ENCODE measurements at regions not wholly inside any gene's neighbourhood (a gene's known extent, or its start where the extent isn't known, plus 50 kb on each side); places are given as distances from the start of the nearest gene placed in this dataset.

DNA sequence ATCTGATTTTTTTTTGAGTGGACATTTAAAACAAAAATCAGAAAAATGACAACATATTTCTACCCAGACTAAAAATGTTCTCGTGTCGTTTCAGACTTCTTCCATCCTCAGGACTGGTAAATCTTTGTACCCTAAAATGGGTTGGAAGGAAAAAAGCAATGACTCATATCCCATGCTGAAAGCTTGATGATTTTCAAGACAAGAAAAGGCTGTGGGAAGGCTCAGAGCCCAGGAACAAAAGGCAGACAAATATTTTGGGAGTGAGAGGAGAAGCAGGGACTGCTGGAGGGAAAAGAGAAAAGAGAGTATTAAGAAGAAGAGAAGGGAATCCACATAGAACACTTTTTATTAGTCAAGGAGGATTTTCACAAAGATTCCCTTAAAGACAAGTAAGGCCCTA, 77.1 kb upstream of the CTAGE1 start:
- WGBS, 2 donors, result 48 to 60% methylated on average over 2 of the region's 2 CpGs
- H3K9me3 ChIP-seq, result no peaks in the 10 kb centered on the region
- H3K36me3 ChIP-seq, result no peaks in the 10 kb centered on the region
- H3K4me3 ChIP-seq, result no peak overlapping the region
- intact Hi-C loops (cut with DNase I), result no loop called here
- H3K27me3 ChIP-seq, result no peaks in the 10 kb centered on the region
- H3K4me1 ChIP-seq, result no peaks in the 10 kb centered on the region
- no peak overlapping the region for H3K27ac ChIP-seq
- no peak for DNase-seq
- no peak for TF ChIP-seq POLR2A (IDR thresholded peaks at IDR 0.05)

GRCh38 chr18:22499421-22499820, 81.7 kb upstream of the CTAGE1 start:
- no peaks in the 10 kb centered on the region for H3K9me3 ChIP-seq
- intact Hi-C loops (cut with DNase I), result no loop called here
- H3K36me3 ChIP-seq, result no peaks in the 10 kb centered on the region
- H3K27me3 ChIP-seq, result no peaks in the 10 kb centered on the region
- H3K4me1 ChIP-seq, result peaks cover 2 to 5% (median 4%) of the 10 kb centered on the region in 3 donors
- no peak overlapping the region for H3K27ac ChIP-seq
- TF ChIP-seq CTCF (IDR thresholded peaks at IDR 0.05), result no peak
- TF ChIP-seq POLR2A (IDR thresholded peaks at IDR 0.05), result no peak
- no peak overlapping the region for H3K4me3 ChIP-seq
- DNase-seq, result no peak

GRCh38 chr18:22503803-22504202, 86.1 kb upstream of the CTAGE1 start:
- peak overlapping the region in 2 of 4 donors; percentile 47 to 64 for H3K27ac ChIP-seq

GRCh38 chr18:22504251-22505030, 86.7 kb upstream of the CTAGE1 start:
- Histone ChIP-seq H3K9me3 (no peaks in the 10 kb centered on the region), H3K4me3 (no peak overlapping the region), H3K27ac (peak overlapping the region in 2 of 4 donors; percentile 47 to 64), H3K4me1 (peaks cover 3 to 9% (median 6%) of the 10 kb centered on the region in 3 donors), H3K27me3 (no peaks in the 10 kb centered on the region), H3K36me3 (no peaks in the 10 kb centered on the region)
- no peak for DNase-seq
- no peak for TF ChIP-seq POLR2A (IDR thresholded peaks at IDR 0.05)
- no peak for TF ChIP-seq CTCF (IDR thresholded peaks at IDR 0.05)
- intact Hi-C loops (cut with DNase I), result loop anchor here (10.0 kb wide), 1 partner anchor 50 kb away; no protein-coding TSS in a partner anchor
- WGBS, 2 donors, result 61 to 63% methylated on average over 2 of the region's 2 CpGs

More at GRCh38 chr18:22503803-22504202, 86.1 kb upstream of the CTAGE1 start:
- Histone ChIP-seq H3K27me3 (no peaks in the 10 kb centered on the region), H3K4me1 (peaks cover 3 to 9% (median 6%) of the 10 kb centered on the region in 3 donors), H3K9me3 (no peaks in the 10 kb centered on the region), H3K4me3 (no peak overlapping the region), H3K36me3 (no peaks in the 10 kb centered on the region)
- TF ChIP-seq POLR2A (IDR thresholded peaks at IDR 0.05), result no peak
- no peak for TF ChIP-seq CTCF (IDR thresholded peaks at IDR 0.05)
- DNase-seq, result no peak
- intact Hi-C loops (cut with DNase I), result loop anchor here (10.0 kb wide), 1 partner anchor 51 kb away; no protein-coding TSS in a partner anchor
- WGBS, 2 donors, result 81 to 87% methylated on average over 1 to 2 of the region's 3 CpGs

GRCh38 chr18:22505141-22505591, 87.5 kb upstream of the CTAGE1 start:
- no peak overlapping the region for H3K27ac ChIP-seq
- H3K27me3 ChIP-seq, result no peaks in the 10 kb centered on the region
- H3K4me1 ChIP-seq, result peaks cover 3 to 9% (median 6%) of the 10 kb centered on the region in 3 donors
- intact Hi-C loops (cut with DNase I), result loop anchor here (10.0 kb wide), 1 partner anchor 50 kb away; no protein-coding TSS in a partner anchor
- TF ChIP-seq POLR2A (IDR thresholded peaks at IDR 0.05) (no peak), CTCF (IDR thresholded peaks at IDR 0.05) (no peak)
- no peaks in the 10 kb centered on the region for H3K9me3 ChIP-seq
- no peaks in the 10 kb centered on the region for H3K36me3 ChIP-seq
- DNase-seq, result no peak
- H3K4me3 ChIP-seq, result no peak overlapping the region
- WGBS, 2 donors, result 17 to 22% methylated on average over 1 of the region's 1 CpG

Data from esophagus squamous epithelium (tissue), 5 donors.